Gastrocnemius medialis (tissue), 4 donors: ENCODE measurements at regions not wholly inside any gene's neighbourhood (a gene's known extent, or its start where the extent isn't known, plus 50 kb on each side); places are given as distances from the start of the nearest gene placed in this dataset.

Experiments
- CTCF ChIP-seq, 5 experiments: fragments of 450-650 bp in 3 of 5; fragments of 200-600 bp in 2 of 5; sonication (generic) in 2 of 5; IDR thresholded peaks in 4 of 5; conservative IDR thresholded peaks in 1 of 5; 1 replicate in 4 of 5; 2 replicates in 1 of 5; pipeline ENCODE4 v1.5.1; 2016 to 2019; ENCODE audit warnings: antibody characterized with exemption in 5 of 5, mild to moderate bottlenecking in 3 of 5, moderate library complexity in 3 of 5
- POLR2A ChIP-seq, 2 donors: fragments of 450-650 bp; IDR thresholded peaks; one replicate each; pipeline ENCODE4 v1.6.1; 2017; ENCODE audit warnings: antibody characterized with exemption in 2 of 2, mild to moderate bottlenecking in 2 of 2, moderate library complexity in 2 of 2

- no peak for TF ChIP-seq CTCF (IDR thresholded peaks at IDR 0.05 in 4 of 5, conservative IDR thresholded peaks at IDR 0.05 in 1 of 5)
- no peak for TF ChIP-seq POLR2A (IDR thresholded peaks at IDR 0.05)
Observed at GRCh38 chr6:95387845-95388244, 189.5 kb upstream of the MANEA start.
